HG03457 (cell line): ENCODE measurements at regions not wholly inside any gene's neighbourhood (a gene's known extent, or its start where the extent isn't known, plus 50 kb on each side); places are given as distances from the start of the nearest gene placed in this dataset.

Source experiments
- ATAC-seq: cut with Tn5 transposase; IDR thresholded peaks from one replicate; pipeline ENCODE4 v1.9.1; 2021; ENCODE audit warnings: moderate number of reproducible peaks; ENCODE audit not compliant: unreplicated experiment

DNA sequence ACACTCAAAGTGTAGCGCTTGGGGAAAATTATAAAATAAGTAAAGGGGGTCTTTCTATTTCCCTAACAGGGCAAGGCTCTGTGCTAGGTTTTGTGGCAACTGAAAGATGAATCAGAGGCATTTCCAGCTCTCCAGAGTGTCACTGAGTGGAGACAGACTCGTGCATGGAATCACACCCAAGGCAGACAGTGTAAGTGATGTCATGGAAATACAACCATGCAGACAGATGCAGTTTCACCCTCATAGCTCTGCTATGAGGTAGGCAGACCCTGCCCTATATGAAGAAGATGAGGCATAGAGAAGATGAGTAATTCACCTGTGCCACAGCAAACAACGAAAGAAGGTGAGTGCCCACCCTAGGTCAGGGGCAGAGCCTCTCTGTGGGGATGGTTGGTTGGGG is 57.2 kb upstream of the PITRM1 start:
- no peak for ATAC-seq

DNA sequence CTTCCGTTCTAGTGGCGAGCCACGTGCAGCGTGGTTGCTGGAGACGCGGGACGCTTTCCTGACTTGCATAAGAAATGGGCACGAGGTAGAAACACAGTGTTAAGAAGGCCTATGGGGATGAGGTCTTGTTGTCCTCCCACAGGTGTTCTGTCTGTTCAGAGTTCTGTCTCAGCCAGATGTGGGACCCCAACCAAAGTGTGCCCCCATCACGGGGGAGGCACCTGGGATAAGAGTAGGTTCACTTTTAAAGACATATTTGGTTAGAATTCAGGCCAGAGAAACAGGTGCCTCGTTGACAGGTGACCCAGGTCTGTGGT is 56.0 kb upstream of the PITRM1 start:
- no peak for ATAC-seq

- ATAC-seq = no peak
These were observed 54.6 kb upstream of the PITRM1 start for GRCh38 chr10:3226960-3227744.

DNA sequence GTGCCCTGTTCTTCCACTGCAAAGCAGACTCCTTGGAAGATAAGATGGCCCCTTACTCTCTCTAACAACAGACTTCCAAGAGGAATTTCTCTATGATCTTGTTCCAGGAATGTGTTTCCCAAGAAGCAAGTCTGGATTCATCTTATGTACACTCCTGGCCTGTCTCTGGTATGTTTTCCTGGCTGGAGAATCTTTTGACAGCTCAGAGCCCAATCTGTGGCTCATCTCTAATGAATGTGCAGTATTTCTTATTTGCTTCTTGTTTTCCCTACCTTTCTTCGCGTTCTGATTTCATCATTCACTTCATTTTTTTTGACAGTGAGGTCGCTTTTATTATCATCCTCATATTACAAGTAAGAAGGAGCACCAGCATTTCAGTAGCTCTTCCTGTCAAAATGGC is 53.0 kb upstream of the PITRM1 start:
- ATAC-seq = no peak

DNA sequence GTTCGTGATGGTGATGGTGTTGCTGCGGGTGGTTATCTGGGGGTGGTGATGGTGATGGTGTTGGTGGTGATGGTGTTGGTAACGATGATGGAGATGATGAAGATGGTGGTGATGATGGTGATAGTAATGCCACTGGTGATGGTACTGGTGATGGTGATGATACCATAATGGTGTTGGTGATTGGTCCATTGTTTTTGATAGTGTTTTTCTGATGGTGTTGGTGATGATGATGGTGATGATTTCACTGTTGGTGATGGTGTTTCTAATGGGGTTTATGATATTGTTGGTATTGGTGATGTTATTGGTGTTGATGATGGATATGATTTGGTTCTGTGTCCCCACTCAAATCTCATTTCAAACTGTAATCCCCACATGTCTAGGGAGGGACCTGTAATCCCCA is 51.7 kb upstream of the PITRM1 start:
- ATAC-seq = no peak

DNA sequence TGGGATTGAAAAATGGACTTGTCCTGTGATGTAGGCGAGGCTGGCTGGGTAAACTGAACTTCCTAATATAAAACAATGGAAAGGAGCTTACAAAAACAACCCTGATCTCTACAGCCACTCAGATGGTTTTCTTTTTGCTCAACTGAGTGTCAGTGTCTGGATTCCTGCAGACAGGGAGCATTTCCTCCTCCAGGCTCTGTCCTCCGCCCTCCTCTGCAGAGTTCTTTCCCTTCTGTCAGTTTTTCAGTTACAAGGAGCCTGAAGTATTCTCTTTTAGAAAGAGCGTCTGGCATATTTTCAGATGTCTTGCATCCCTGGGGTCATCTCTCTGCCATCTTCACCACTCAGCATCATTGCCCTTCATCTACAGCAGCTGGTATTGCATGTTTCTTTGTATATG is 50.0 kb upstream of the PITRM1 start:
- ATAC-seq = no peak
